HCT116 (cell line): ENCODE measurements at regions not wholly inside any gene's neighbourhood (a gene's known extent, or its start where the extent isn't known, plus 50 kb on each side); places are given as distances from the start of the nearest gene placed in this dataset.

Source experiments
- ATAC-seq: fragments of 200-7000 bp; cut with Tn5 transposase; 2 replicates; pipeline ENCODE4 v1.9.1; 2020; ENCODE audit warnings: mild to moderate bottlenecking, moderate library complexity
- BruUV-seq: library from RNA; stranded (reverse); fragments of 400-500 nt; replicated peaks from 2 replicates; lab custom pipeline; 2021; lab: Mats Ljungman, UMichigan
- CTCF ChIA-PET: fragments of 300-600 bp; sonication (Branson Sonifier 250); formaldehyde crosslinking; loops from one replicate; lab custom pipeline; 2021; ENCODE audit warnings: antibody characterized with exemption; lab: Charles Lee
- POLR2A ChIA-PET: fragments of 300-600, 350-600 bp; sonication (Branson Sonifier 250); formaldehyde crosslinking; loops from one replicate; lab custom pipeline; 2021; ENCODE audit warnings: antibody characterized with exemption; lab: Charles Lee
- RAD21 ChIA-PET, 2 experiments: fragments of 300-600 bp; sonication (Branson Sonifier 250); formaldehyde crosslinking; loops; one replicate each; lab custom pipeline; 2023; ENCODE audit warnings: low total read pairs in 2 of 2; ENCODE audit not compliant: uncharacterized antibody in 2 of 2, unreplicated experiment in 2 of 2, low non-redundant PET in 1 of 2; lab: Charles Lee
- DNase-seq: peaks from one replicate; pipeline ENCODE4 v3.0.0-alpha.2; 2010; ENCODE audit warnings: low read depth, low spot score
- H2AFZ ChIP-seq: fragments of 200-600 bp; shearing (Covaris generic), sonication (generic); 2 replicates; pipeline ENCODE4 v1.6.1; 2017; ENCODE audit warnings: low read depth, mixed run types, mixed read lengths, antibody characterized with exemption, low read length; ENCODE audit not compliant: poor library complexity, severe bottlenecking
- H3K27ac ChIP-seq: 2 replicates; pipeline ENCODE4 v1.5.1; 2012; ENCODE audit warnings: low read depth, low read length
- H3K27me3 ChIP-seq: fragments of 200-600 bp; sonication (generic); 2 replicates; pipeline ENCODE4 v1.6.1; 2016; ENCODE audit warnings: mixed run types, low read length, mixed read lengths; ENCODE audit not compliant: insufficient read depth
- H3K36me3 ChIP-seq, 2 experiments: fragments of 200-500 bp in 1 of 2; fragments of 200-600 bp in 1 of 2; sonication (Bioruptor generic) in 1 of 2; sonication (generic) in 1 of 2; 2 replicates each; pipeline versions ENCODE4 v1.5.1 to v1.6.1; 2014 to 2016; ENCODE audit warnings: low read length in 2 of 2, inconsistent platforms in 1 of 2, mixed read lengths in 1 of 2, mixed run types in 1 of 2; ENCODE audit not compliant: insufficient read depth in 2 of 2, control insufficient read depth in 1 of 2
- H3K4me1 ChIP-seq, 2 experiments: fragments of 200-600 bp in 1 of 2; sonication (generic) in 1 of 2; 2 replicates each; pipeline versions ENCODE4 v1.5.1 to v1.6.1; 2012 to 2017; ENCODE audit warnings: low read length in 2 of 2, inconsistent platforms in 1 of 2, mild to moderate bottlenecking in 1 of 2, mixed read lengths in 1 of 2, mixed run types in 1 of 2, moderate library complexity in 1 of 2; ENCODE audit not compliant: insufficient read depth in 2 of 2, control insufficient read depth in 1 of 2
- H3K4me2 ChIP-seq: fragments of 200-600 bp; sonication (generic); 2 replicates; pipeline ENCODE4 v1.6.1; 2017; ENCODE audit warnings: mixed run types, low read length, mixed read lengths
- H3K4me3 ChIP-seq, 2 experiments: fragments of 200-600 bp in 1 of 2; sonication (generic) in 1 of 2; replicated peaks in 1 of 2; 2 replicates each; pipeline ENCODE4 v1.5.1; 2011 to 2016; ENCODE audit warnings: low read length in 2 of 2, control low read depth in 1 of 2, low read depth in 1 of 2, mild to moderate bottlenecking in 1 of 2, mixed read lengths in 1 of 2, mixed run types in 1 of 2
- H3K79me2 ChIP-seq: fragments of 200-600 bp; sonication (generic); 2 replicates; pipeline ENCODE4 v1.6.1; 2017; ENCODE audit warnings: mild to moderate bottlenecking, mixed run types, low read length, moderate library complexity, mixed read lengths; ENCODE audit not compliant: insufficient read depth
- H3K9ac ChIP-seq: fragments of 200-600 bp; sonication (generic); 2 replicates; pipeline ENCODE4 v1.6.1; 2016; ENCODE audit warnings: low read length, mixed read lengths
- H3K9me2 ChIP-seq: fragments of 200-600 bp; sonication (generic), shearing (Covaris generic); 2 replicates; pipeline ENCODE4 v1.6.1; 2017; ENCODE audit warnings: mixed run types, mild to moderate bottlenecking, moderate library complexity; ENCODE audit not compliant: insufficient read depth
- H3K9me3 ChIP-seq, 2 experiments: fragments of 200-500 bp in 1 of 2; fragments of 200-600 bp in 1 of 2; sonication (Bioruptor generic) in 1 of 2; sonication (generic) in 1 of 2; 2 replicates each; pipeline ENCODE4 v1.6.1; 2014 to 2017; ENCODE audit warnings: low read length in 2 of 2, mixed read lengths in 2 of 2, inconsistent platforms in 1 of 2, low read depth in 1 of 2, mild to moderate bottlenecking in 1 of 2, mixed run types in 1 of 2, moderate library complexity in 1 of 2; ENCODE audit not compliant: control insufficient read depth in 1 of 2, insufficient read depth in 1 of 2
- H4K20me1 ChIP-seq: fragments of 200-600 bp; sonication (generic), shearing (Covaris generic); 2 replicates; pipeline ENCODE4 v1.6.1; 2017; ENCODE audit warnings: mixed run types, mild to moderate bottlenecking, moderate library complexity; ENCODE audit not compliant: insufficient read depth
- CEBPB ChIP-seq: IDR thresholded peaks from 2 replicates; pipeline ENCODE4 v1.6.1; 2012; ENCODE audit warnings: low read depth
- ELF1 ChIP-seq: IDR thresholded peaks from 2 replicates; pipeline ENCODE4 v1.6.1; 2012; ENCODE audit warnings: low read depth, borderline replicate concordance
- EZH2 ChIP-seq: fragments of 200-600 bp; sonication (generic); IDR thresholded peaks from 2 replicates; pipeline ENCODE4 v1.6.1; 2017; ENCODE audit warnings: antibody characterized with exemption, mixed run types
- EZH2phosphoT487 ChIP-seq: fragments of 200-600 bp; IDR thresholded peaks from 2 replicates; pipeline ENCODE4 v1.6.1; 2018; ENCODE audit warnings: antibody characterized with exemption, borderline replicate concordance
- FOSL1 ChIP-seq: IDR thresholded peaks from 2 replicates; pipeline ENCODE4 v1.6.1; 2012; ENCODE audit warnings: low read depth
- JUND ChIP-seq: IDR thresholded peaks from 2 replicates; pipeline ENCODE4 v1.6.1; 2012
- POLR2A ChIP-seq: IDR thresholded peaks from 2 replicates; pipeline ENCODE4 v1.7.0; 2011; ENCODE audit warnings: borderline replicate concordance; ENCODE audit not compliant: insufficient read depth, insufficient read length; ENCODE audit errors: extremely low read depth
- RAD21 ChIP-seq: IDR thresholded peaks from 2 replicates; pipeline ENCODE4 v1.6.1; 2012; ENCODE audit warnings: low read depth, mild to moderate bottlenecking
- SIN3A ChIP-seq: IDR thresholded peaks from 2 replicates; pipeline ENCODE4 v1.6.1; 2012; ENCODE audit warnings: low read depth
- SP1 ChIP-seq: IDR thresholded peaks from 2 replicates; pipeline ENCODE4 v1.6.1; 2012; ENCODE audit warnings: low read depth
- SRF ChIP-seq: IDR thresholded peaks from 2 replicates; pipeline ENCODE4 v1.6.1; 2012; ENCODE audit warnings: low read depth
- TCF7L2 ChIP-seq: IDR thresholded peaks from 2 replicates; pipeline ENCODE4 v1.7.0; 2011; ENCODE audit warnings: borderline replicate concordance, inconsistent platforms; ENCODE audit not compliant: insufficient read depth, insufficient read length; ENCODE audit errors: extremely low read depth
- YY1 ChIP-seq: IDR thresholded peaks from 2 replicates; pipeline ENCODE4 v1.6.1; 2011; ENCODE audit warnings: low read length, low read depth, moderate library complexity, mild to moderate bottlenecking; ENCODE audit not compliant: insufficient replicate concordance; ENCODE audit errors: extremely low read depth
- ZFX ChIP-seq: fragments of 450-650 bp; IDR thresholded peaks from 2 replicates; pipeline ENCODE4 v1.6.1; 2017
- ZNF274 ChIP-seq: fragments of 200-500 bp; sonication (Bioruptor generic); IDR thresholded peaks from 2 replicates; pipeline ENCODE4 v1.6.1; 2014; ENCODE audit warnings: mild to moderate bottlenecking, low read depth, low read length, inconsistent platforms
- intact Hi-C: fragments of 100-400 bp; cut with micrococcal nuclease; formaldehyde crosslinking; loops from 2 replicates; pipeline ENCODE4 v1.10.0; 2022
- TF ChIP-seq, protein P1 (sequence below), 3 experiments: fragments of 200-600 bp in 1 of 3; sonication (generic) in 1 of 3; IDR thresholded peaks in 2 of 3; conservative IDR thresholded peaks in 1 of 3; 2 replicates each; pipeline ENCODE4 v1.5.1; 2012 to 2017; ENCODE audit warnings: low read depth in 2 of 3, low read length in 2 of 3, antibody characterized with exemption in 1 of 3, borderline replicate concordance in 1 of 3, control low read depth in 1 of 3, mild to moderate bottlenecking in 1 of 3, mixed read lengths in 1 of 3, mixed run types in 1 of 3, moderate library complexity in 1 of 3; ENCODE audit not compliant: insufficient read depth in 1 of 3
- TF ChIP-seq, protein P2 (sequence below): IDR thresholded peaks from 2 replicates; pipeline ENCODE4 v1.6.1; 2012
- TF ChIP-seq, protein P3 (sequence below): IDR thresholded peaks from 2 replicates; pipeline ENCODE4 v1.6.1; 2011; ENCODE audit warnings: mild to moderate bottlenecking, low read length, moderate library complexity; ENCODE audit not compliant: insufficient replicate concordance; ENCODE audit errors: extremely low read depth

DNA sequence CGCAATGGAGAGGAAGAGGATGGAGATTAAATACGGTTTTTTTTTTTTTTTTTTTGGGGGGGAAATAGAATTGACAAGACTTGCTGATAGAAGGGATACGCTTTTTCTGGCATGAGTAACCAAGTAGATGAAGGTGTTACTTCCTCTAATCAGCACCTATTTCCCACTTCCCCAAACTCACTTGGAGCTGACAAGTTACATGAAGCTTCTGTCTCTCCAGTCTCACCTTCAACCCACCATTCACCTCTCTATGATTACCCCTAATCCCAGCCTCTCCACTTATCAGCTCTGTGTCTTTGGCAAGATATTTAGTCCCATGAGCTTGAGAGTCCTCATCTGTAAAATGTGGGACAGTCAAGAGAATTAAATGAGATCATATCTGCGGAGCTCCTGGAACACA is 185.9 kb upstream of the HS3ST3A1 start:
- Histone ChIP-seq H3K4me2 (no peak overlapping the region), H3K27ac (no peak overlapping the region), H4K20me1 (no peaks in the 10 kb centered on the region), H3K4me3 (no peak overlapping the region), H3K9me2 (no peaks in the 10 kb centered on the region), H3K4me1 (no peaks in the 10 kb centered on the region), H2AFZ (no peak overlapping the region)
- DNase-seq = no peak
- ChIA-PET CTCF (no interaction called here), POLR2A (interaction anchor here (0.6 kb wide), 1 partner anchor 194 kb away, joined by 3 read pairs; no protein-coding TSS in a partner anchor), RAD21 (no interaction called here)
- intact Hi-C loops = no loop called here
- BruUV-seq = no TSS peak
- TF ChIP-seq FOSL1 = no peak
- no peak for TF ChIP-seq RAD21
- TF ChIP-seq ZFX = no peak
- no peak for TF ChIP-seq CEBPB
- TF ChIP-seq ZNF274 = no peak
- no peak for TF ChIP-seq TCF7L2
- TF ChIP-seq EZH2phosphoT487 = no peak
- TF ChIP-seq, all 23 proteins: peak for 0
- H3K79me2 ChIP-seq = no peaks in the 10 kb centered on the region
- no peak for ATAC-seq
- H3K9ac ChIP-seq = no peak overlapping the region
- H3K36me3 ChIP-seq = no peaks in the 10 kb centered on the region
- no peaks in the 10 kb centered on the region for H3K27me3 ChIP-seq
- H3K9me3 ChIP-seq = no peaks in the 10 kb centered on the region

DNA sequence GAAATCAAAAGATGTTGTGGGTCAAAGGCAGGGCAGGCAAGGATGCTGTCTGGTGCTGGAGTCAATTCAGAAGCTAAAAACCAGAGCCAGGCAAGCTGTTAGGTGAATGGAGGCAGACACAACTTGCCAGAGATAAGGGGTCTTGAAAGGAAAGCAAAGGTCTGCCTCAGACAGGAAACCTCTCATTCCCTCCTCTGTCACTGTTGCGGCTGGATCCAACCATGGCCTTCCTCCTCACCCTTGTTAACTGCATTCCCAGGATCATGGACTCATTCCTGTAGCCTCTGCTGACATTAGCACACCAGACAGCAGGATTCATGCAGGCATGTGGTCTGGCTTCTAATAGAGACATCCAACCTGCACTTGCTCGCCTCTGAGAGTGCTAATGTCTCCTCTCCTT is 186.7 kb upstream of the HS3ST3A1 start:
- no TSS peak for BruUV-seq
- H3K9me2 ChIP-seq = no peaks in the 10 kb centered on the region
- intact Hi-C loops = no loop called here
- TF ChIP-seq, protein P1, sequence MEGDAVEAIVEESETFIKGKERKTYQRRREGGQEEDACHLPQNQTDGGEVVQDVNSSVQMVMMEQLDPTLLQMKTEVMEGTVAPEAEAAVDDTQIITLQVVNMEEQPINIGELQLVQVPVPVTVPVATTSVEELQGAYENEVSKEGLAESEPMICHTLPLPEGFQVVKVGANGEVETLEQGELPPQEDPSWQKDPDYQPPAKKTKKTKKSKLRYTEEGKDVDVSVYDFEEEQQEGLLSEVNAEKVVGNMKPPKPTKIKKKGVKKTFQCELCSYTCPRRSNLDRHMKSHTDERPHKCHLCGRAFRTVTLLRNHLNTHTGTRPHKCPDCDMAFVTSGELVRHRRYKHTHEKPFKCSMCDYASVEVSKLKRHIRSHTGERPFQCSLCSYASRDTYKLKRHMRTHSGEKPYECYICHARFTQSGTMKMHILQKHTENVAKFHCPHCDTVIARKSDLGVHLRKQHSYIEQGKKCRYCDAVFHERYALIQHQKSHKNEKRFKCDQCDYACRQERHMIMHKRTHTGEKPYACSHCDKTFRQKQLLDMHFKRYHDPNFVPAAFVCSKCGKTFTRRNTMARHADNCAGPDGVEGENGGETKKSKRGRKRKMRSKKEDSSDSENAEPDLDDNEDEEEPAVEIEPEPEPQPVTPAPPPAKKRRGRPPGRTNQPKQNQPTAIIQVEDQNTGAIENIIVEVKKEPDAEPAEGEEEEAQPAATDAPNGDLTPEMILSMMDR (IDR thresholded peaks at IDR 0.05 in 2 of 3, conservative IDR thresholded peaks at IDR 0.05 in 1 of 3; ENCODE audit: borderline replicate concordance in 1 of 3, insufficient read depth in 1 of 3, low read depth in 2 of 3, low read length in 2 of 3) = no peak
- no peak for TF ChIP-seq SP1
- TF ChIP-seq ELF1 = no peak
- TF ChIP-seq EZH2 = no peak
- TF ChIP-seq FOSL1 = no peak
- no peak for TF ChIP-seq SIN3A
- TF ChIP-seq JUND = no peak
- TF ChIP-seq YY1 = no peak
- no peak for TF ChIP-seq SRF
- no peak for TF ChIP-seq RAD21
- TF ChIP-seq CEBPB = no peak
- TF ChIP-seq, protein P2, sequence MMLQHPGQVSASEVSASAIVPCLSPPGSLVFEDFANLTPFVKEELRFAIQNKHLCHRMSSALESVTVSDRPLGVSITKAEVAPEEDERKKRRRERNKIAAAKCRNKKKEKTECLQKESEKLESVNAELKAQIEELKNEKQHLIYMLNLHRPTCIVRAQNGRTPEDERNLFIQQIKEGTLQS = no peak
- TF ChIP-seq, protein P3, sequence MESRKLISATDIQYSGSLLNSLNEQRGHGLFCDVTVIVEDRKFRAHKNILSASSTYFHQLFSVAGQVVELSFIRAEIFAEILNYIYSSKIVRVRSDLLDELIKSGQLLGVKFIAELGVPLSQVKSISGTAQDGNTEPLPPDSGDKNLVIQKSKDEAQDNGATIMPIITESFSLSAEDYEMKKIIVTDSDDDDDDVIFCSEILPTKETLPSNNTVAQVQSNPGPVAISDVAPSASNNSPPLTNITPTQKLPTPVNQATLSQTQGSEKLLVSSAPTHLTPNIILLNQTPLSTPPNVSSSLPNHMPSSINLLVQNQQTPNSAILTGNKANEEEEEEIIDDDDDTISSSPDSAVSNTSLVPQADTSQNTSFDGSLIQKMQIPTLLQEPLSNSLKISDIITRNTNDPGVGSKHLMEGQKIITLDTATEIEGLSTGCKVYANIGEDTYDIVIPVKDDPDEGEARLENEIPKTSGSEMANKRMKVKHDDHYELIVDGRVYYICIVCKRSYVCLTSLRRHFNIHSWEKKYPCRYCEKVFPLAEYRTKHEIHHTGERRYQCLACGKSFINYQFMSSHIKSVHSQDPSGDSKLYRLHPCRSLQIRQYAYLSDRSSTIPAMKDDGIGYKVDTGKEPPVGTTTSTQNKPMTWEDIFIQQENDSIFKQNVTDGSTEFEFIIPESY = no peak
- TF ChIP-seq POLR2A = no peak
- no peak for TF ChIP-seq TCF7L2
- no peak for TF ChIP-seq ZFX
- TF ChIP-seq EZH2phosphoT487 = no peak
- TF ChIP-seq, all 23 proteins: peak for 0
- Histone ChIP-seq H3K4me1 (no peaks in the 10 kb centered on the region), H3K27me3 (no peaks in the 10 kb centered on the region), H3K4me3 (no peak overlapping the region), H3K9me3 (no peaks in the 10 kb centered on the region), H3K4me2 (no peak overlapping the region), H2AFZ (no peak overlapping the region), H4K20me1 (no peaks in the 10 kb centered on the region), H3K79me2 (no peaks in the 10 kb centered on the region), H3K36me3 (no peaks in the 10 kb centered on the region), H3K9ac (no peak overlapping the region), H3K27ac (no peak overlapping the region)
- DNase-seq (no peak), ATAC-seq (no peak)
- ChIA-PET POLR2A (no interaction called here), RAD21 (no interaction called here), CTCF (no interaction called here)
